Pancreas (tissue), 10 donors: ENCODE measurements at regions not wholly inside any gene's neighbourhood (a gene's known extent, or its start where the extent isn't known, plus 50 kb on each side); places are given as distances from the start of the nearest gene placed in this dataset.
"Not testable (repeated sequence)": the region's sequence is repeated elsewhere in the genome, so short reads cannot be mapped to it uniquely, and the experiment has no call there.

Source experiments
- ATAC-seq, 4 donors: fragments of 200-7000 bp; cut with Tn5 transposase; one replicate each; pipeline versions ENCODE4 v1.8.0 to v1.9.1; 2020; ENCODE audit warnings: mild to moderate bottlenecking in 4 of 4, moderate library complexity in 4 of 4
- DNase-seq, 6 donors: peaks; one replicate each; pipeline ENCODE4 v3.0.0-alpha.2; 2020
- FAIRE-seq: peaks from 2 replicates; lab custom pipeline; 2012; peaks lifted over from hg19 to GRCh38; lab: Jason Lieb, UNC
- H3K27ac ChIP-seq, 4 donors: fragments of 200-600 bp; sonication (generic); 1 replicate in 3 of 4; 2 replicates in 1 of 4; pipeline versions ENCODE4 v1.5.0 to v1.8.0; 2020
- H3K27me3 ChIP-seq, 4 donors: fragments of 200-600 bp; one replicate each; pipeline ENCODE4 v1.8.0; 2021
- H3K36me3 ChIP-seq, 3 donors: fragments of 200-600 bp; sonication (generic) in 1 of 3; one replicate each; pipeline versions ENCODE4 v1.5.0 to v1.8.0; 2020 to 2021
- H3K4me1 ChIP-seq, 3 donors: fragments of 200-600 bp; one replicate each; pipeline ENCODE4 v1.8.0; 2021
- H3K4me3 ChIP-seq, 4 donors: fragments of 200-600 bp; sonication (generic) in 2 of 4; one replicate each; pipeline versions ENCODE4 v1.5.0 to v1.8.0; 2020 to 2021
- H3K9me3 ChIP-seq, 4 donors: fragments of 200-600 bp; one replicate each; pipeline ENCODE4 v1.8.0; 2021
- WGBS, 2 donors: extraction: QIAGEN DNeasy Blood & Tissue Kit; methylation state at CpG; one replicate each; pipeline ENCODE4 v1.1.7; 2013; 5-methylcytosine and 5-hydroxymethylcytosine counted together
- intact Hi-C, 3 donors: fragments of 100-400 bp; cut with DNase I; formaldehyde crosslinking; loops; one replicate each; pipeline versions ENCODE4 v1.11.1 to v1.14.2; 2022
- TF ChIP-seq, protein P1 (sequence below), 4 donors: fragments of 200-600 bp; sonication (generic) in 3 of 4; IDR thresholded peaks; one replicate each; pipeline versions ENCODE4 v1.5.0 to v1.8.0; 2021; ENCODE audit warnings: antibody characterized with exemption in 4 of 4
- donor health status: healthy with polysubstance abuse.
- donor health status: DM: no; HTN: no; CAD: no; lungs with moderate emphysema.
- donor health status: DM: no; HTN: no; CAD: no.
- donor health status: control.
- donor health status: control.
- donor health status: Bipolar disorder and iron deficiency.
- donor health status: DM: yes; HTN: yes; CAD: no.
- donor health status: DM: no; HTN: no; CAD: no.
- donor health status: DM: no; HTN: no; CAD: no.
- donor health status: DM: yes; HTN: yes; CAD: no.

DNA sequence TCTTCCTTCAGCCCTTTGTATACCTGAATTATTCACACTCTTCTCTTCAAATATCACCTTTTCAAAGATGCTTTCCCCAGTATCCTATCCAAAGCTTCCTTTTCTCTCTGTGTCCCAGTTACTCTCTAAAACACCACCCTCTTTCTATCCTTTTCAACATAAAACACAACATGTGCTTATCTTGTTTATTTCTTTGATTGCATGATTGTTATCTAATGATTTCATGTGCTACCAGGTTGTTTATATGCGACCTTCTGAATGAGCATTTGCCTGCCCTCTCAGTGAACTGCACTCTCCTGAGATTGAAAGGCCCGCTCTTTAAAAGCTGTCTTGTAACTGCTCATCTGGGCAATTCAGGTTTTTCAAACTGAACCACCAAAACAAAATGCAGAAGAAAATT, 97.7 kb upstream of the FGGY start:
- ATAC-seq: no peak
- 86 to 92% methylated on average over 2 of the region's 2 CpGs for WGBS, 2 donors
- Histone ChIP-seq H3K27me3 (no peaks in the 10 kb centered on the region), H3K4me3 (no peak overlapping the region), H3K36me3 (no peaks in the 10 kb centered on the region), H3K9me3 (no peaks in the 10 kb centered on the region), H3K27ac (peak overlapping the region in 1 of 4 donors; percentile 15), H3K4me1 (peaks cover 8 to 19% (median 16%) of the 10 kb centered on the region in 3 donors)
- DNase-seq: no peak
- FAIRE-seq: no peak
- TF ChIP-seq, protein P1, sequence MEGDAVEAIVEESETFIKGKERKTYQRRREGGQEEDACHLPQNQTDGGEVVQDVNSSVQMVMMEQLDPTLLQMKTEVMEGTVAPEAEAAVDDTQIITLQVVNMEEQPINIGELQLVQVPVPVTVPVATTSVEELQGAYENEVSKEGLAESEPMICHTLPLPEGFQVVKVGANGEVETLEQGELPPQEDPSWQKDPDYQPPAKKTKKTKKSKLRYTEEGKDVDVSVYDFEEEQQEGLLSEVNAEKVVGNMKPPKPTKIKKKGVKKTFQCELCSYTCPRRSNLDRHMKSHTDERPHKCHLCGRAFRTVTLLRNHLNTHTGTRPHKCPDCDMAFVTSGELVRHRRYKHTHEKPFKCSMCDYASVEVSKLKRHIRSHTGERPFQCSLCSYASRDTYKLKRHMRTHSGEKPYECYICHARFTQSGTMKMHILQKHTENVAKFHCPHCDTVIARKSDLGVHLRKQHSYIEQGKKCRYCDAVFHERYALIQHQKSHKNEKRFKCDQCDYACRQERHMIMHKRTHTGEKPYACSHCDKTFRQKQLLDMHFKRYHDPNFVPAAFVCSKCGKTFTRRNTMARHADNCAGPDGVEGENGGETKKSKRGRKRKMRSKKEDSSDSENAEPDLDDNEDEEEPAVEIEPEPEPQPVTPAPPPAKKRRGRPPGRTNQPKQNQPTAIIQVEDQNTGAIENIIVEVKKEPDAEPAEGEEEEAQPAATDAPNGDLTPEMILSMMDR (IDR thresholded peaks at IDR 0.05): no peak
- intact Hi-C loops: no loop called here

DNA sequence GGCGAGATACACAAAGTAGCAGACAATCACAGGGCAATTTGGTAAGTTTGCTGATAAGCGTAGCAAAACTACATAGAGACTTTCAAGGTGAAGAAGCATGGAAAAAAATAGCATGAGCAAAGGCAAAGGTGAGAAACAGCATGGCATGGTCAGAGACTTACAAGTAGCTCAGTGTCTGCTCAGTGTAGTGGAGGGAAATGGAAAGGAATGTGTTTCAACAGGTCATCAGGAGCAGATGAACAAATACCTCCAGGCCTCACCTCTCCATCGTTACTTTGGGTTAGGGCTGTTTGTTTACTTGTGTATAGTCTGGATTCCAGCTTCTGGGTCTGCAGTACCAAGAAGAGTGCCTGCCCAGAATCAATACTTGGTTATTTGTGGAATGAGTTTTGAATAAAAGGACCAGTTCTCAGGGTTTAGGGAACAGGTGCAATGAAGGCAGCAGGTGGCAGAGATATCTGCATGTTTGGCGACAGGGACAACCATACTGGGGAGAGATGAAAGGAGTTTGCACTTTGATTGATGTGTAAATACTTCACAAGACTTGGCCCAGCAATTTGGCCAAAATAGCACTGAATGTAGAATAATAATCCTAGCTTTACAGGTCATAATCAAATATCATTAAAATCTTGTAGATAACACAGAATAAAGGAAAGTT, 97.0 kb upstream of the FGGY start:
- H3K4me1 ChIP-seq: peaks cover 8 to 19% (median 16%) of the 10 kb centered on the region in 3 donors
- H3K4me3 ChIP-seq: no peak overlapping the region
- peak overlapping the region in 1 of 4 donors; percentile 15 for H3K27ac ChIP-seq
- H3K9me3 ChIP-seq: peaks cover 0 to 3% (median 0%) of the 10 kb centered on the region in 4 donors
- no peaks in the 10 kb centered on the region for H3K27me3 ChIP-seq
- DNase-seq (peak in 1 of 6 donors; percentile 62), FAIRE-seq (no peak), ATAC-seq (peak; percentile 56 to 93 (median 77))
- no peaks in the 10 kb centered on the region for H3K36me3 ChIP-seq
- WGBS, 2 donors: 28 to 30% methylated on average over 4 of the region's 4 CpGs
- intact Hi-C loops: no loop called here
- TF ChIP-seq, protein P1 (IDR thresholded peaks at IDR 0.05): no peak

DNA sequence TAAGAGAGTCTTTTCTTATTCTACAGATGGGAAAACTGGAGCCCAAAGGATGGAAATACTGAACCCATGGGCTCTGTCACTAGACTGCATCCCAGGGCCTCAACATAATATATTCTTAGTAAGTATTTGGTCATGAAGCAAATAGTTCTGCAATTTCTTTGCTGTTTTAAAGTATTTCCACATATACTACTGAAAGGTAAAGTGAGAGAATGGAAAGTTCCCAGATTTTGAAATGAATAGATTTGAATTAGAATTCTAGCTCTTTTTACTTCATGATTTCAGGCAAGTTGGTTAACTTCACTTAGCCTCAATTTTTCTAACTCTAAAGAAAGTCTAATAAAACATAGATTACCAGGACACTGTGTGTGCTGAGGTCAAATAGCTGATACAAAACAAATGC, 95.6 kb upstream of the FGGY start:
- peaks cover 8 to 19% (median 16%) of the 10 kb centered on the region in 3 donors for H3K4me1 ChIP-seq
- H3K4me3 ChIP-seq: no peak overlapping the region
- TF ChIP-seq, protein P1 (IDR thresholded peaks at IDR 0.05): no peak
- no peaks in the 10 kb centered on the region for H3K27me3 ChIP-seq
- ATAC-seq (no peak), FAIRE-seq (no peak), DNase-seq (no peak)
- peaks cover 0 to 5% (median 0%) of the 10 kb centered on the region in 4 donors for H3K9me3 ChIP-seq
- intact Hi-C loops: no loop called here
- no peaks in the 10 kb centered on the region for H3K36me3 ChIP-seq
- H3K27ac ChIP-seq: no peak overlapping the region

DNA sequence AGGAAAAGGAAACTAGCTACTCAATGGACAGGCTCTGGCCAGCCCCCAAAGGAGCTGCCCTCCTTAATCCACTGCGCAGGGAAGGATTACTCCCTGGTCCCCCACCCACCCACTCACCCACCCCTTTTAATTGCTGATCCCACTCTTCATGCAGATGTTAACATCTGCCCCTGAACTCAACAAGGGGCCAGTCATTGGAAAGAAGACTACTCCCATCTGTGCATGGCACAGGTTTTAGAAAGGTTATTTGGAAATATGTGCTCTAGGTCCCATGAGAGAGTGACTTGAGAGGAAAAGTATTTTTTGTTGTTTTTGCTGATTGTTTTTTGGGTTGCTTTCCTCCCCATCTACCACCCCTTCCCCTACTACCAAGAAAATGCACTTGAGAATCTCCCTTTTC, 94.4 kb upstream of the FGGY start:
- ATAC-seq: no peak
- Histone ChIP-seq H3K4me3 (no peak overlapping the region), H3K9me3 (peaks cover 0 to 5% (median 0%) of the 10 kb centered on the region in 4 donors), H3K4me1 (peaks cover 8 to 19% (median 16%) of the 10 kb centered on the region in 3 donors), H3K27me3 (no peaks in the 10 kb centered on the region), H3K36me3 (no peaks in the 10 kb centered on the region), H3K27ac (no peak overlapping the region)
- intact Hi-C loops: no loop called here
- WGBS, 2 donors: 80 to 96% methylated on average over 1 of the region's 1 CpG
- no peak for FAIRE-seq
- DNase-seq: no peak
- TF ChIP-seq, protein P1 (IDR thresholded peaks at IDR 0.05): no peak

DNA sequence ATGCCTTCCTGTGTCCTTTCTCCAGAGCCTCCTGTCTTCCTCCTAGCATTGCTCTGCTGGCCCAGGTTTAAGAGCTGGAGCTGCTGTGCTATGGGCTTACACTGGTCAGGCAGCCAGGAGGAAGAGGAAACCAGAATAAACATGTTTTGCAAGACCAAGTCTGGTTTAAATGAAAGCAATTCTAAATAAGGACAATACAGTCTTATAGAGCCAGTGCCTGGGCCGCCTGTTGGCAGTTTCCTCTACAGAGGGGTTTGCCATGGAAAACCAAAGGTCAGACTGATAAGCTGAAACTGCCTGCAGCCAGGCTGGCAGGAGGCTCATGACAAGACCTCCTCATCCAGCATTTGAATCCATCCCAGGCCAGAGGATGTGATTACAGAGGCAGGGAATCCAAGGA, 92.9 kb upstream of the FGGY start:
- Histone ChIP-seq H3K27me3 (no peaks in the 10 kb centered on the region), H3K4me3 (no peak overlapping the region), H3K9me3 (peaks cover 0 to 5% (median 0%) of the 10 kb centered on the region in 4 donors), H3K36me3 (no peaks in the 10 kb centered on the region), H3K27ac (peak overlapping the region in 2 of 4 donors; percentile 30 to 60), H3K4me1 (peaks cover 2 to 19% (median 14%) of the 10 kb centered on the region in 3 donors)
- FAIRE-seq (no peak), ATAC-seq (peak; percentile 40 to 89 (median 66)), DNase-seq (peak in 2 of 6 donors; percentile 56 to 60)
- intact Hi-C loops: no loop called here
- WGBS, 2 donors: 5 to 15% methylated on average over 1 of the region's 1 CpG
- TF ChIP-seq, protein P1 (IDR thresholded peaks at IDR 0.05): no peak

DNA sequence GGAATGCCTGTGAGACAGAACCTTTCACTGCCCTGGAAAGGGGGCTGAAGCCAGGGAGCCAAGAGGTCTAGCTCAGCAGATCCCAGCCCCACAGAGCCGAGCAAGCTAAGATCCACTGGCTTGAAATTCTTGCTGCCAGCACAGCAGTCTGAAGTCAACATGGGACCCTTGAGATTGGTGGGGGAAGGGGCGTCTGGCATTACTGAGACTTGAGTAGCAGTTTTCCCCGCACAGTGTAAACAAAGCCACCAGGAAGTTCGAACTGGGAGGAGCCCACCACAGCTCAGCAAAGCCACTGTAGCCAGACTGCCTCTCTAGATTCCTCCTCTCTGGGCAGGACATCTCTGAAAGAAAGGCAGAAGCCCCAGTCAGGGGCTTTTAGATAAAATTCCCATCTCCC, 90.3 kb upstream of the FGGY start:
- H3K9me3 ChIP-seq, H3K27ac ChIP-seq, ATAC-seq, DNase-seq, H3K27me3 ChIP-seq, H3K36me3 ChIP-seq, intact Hi-C loops, FAIRE-seq, H3K4me3 ChIP-seq, H3K4me1 ChIP-seq: not testable (repeated sequence)
- 75 to 86% methylated on average over 4 of the region's 4 CpGs for WGBS, 2 donors

DNA sequence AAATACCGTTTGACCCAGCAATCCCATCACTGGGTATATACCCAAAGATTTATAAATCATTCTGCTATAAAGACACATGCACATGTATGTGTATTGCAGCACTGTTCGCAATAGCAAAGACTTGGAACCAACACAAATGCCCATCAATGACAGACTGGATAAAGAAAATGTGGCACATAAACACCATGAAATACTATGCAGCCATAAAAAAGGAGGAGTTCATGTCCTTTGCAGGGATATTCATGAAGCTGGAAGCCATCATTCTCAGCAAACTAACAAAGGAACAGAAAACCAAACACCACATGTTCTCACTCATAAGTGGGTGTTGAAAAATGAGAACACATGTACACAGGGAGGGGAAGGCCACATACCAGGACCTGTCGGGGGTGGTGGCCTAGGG, 86.5 kb upstream of the FGGY start:
- DNase-seq, intact Hi-C loops, H3K9me3 ChIP-seq, ATAC-seq, H3K36me3 ChIP-seq, H3K27me3 ChIP-seq, H3K27ac ChIP-seq, H3K4me3 ChIP-seq, FAIRE-seq: not testable (repeated sequence)
- H3K4me1 ChIP-seq: peaks cover 0 to 13% (median 9%) of the 10 kb centered on the region in 3 donors
- 86 to 94% methylated on average over 3 of the region's 3 CpGs for WGBS, 2 donors
